ENCODE measurements at regions not wholly inside any gene's neighbourhood (a gene's known extent, or its start where the extent isn't known, plus 50 kb on each side); places are given as distances from the start of the nearest gene placed in this dataset.
"Not testable (repeated sequence)": the region's sequence is repeated elsewhere in the genome, so short reads cannot be mapped to it uniquely, and the experiment has no call there.

GRCh38 chr11:71158936-71159335 is 93.4 kb downstream of the SHANK2 start:
- no peak overlapping the region for H3K23ac ChIP-seq (ENCODE audit: low read length in 2 of 2)
- H3K4me3 ChIP-seq (ENCODE audit: insufficient read depth in 1 of 2, low read depth in 1 of 2, low read length in 2 of 2) = no peak overlapping the region
- no peak overlapping the region for H4K8ac ChIP-seq (ENCODE audit: low read length)
- no peak overlapping the region for H3K14ac ChIP-seq (ENCODE audit: low read length in 2 of 2)
- no peak overlapping the region for H3K4ac ChIP-seq (ENCODE audit: low read depth in 1 of 2, low read length in 2 of 2)
- H2AK5ac ChIP-seq (ENCODE audit: low read length, severe bottlenecking) = no peak overlapping the region
- H3K36me3 ChIP-seq (ENCODE audit: control insufficient read depth in 1 of 2, insufficient read depth in 2 of 2, low read depth in 1 of 2, low read length in 2 of 2) = no peaks in the 10 kb centered on the region
- H3K9ac ChIP-seq (ENCODE audit: low read length) = no peak overlapping the region
- H3K4me1 ChIP-seq (ENCODE audit: control insufficient read depth, insufficient read depth, low read depth, low read length) = peaks cover 3% of the 10 kb centered on the region
- peaks cover 6% of the 10 kb centered on the region for H3K9me3 ChIP-seq (ENCODE audit: control insufficient read depth, low read length)
- H2BK120ac ChIP-seq (ENCODE audit: low read depth, low read length) = no peak overlapping the region
- no peak overlapping the region for H2AFZ ChIP-seq (ENCODE audit: low read depth, low read length)
- no peak overlapping the region for H3K27ac ChIP-seq (ENCODE audit: low read length, poor library complexity, severe bottlenecking)
- H3K27me3 ChIP-seq (ENCODE audit: control insufficient read depth in 1 of 2, insufficient read depth in 1 of 2, low read length in 2 of 2) = no peaks in the 10 kb centered on the region
- no peak overlapping the region for H2BK15ac ChIP-seq (ENCODE audit: low read depth, poor library complexity, severe bottlenecking)
- no peak overlapping the region for H2BK5ac ChIP-seq (ENCODE audit: low read depth, low read length, poor library complexity, severe bottlenecking)
- no peak overlapping the region for H3K18ac ChIP-seq (ENCODE audit: low read depth in 1 of 2, low read length in 2 of 2)
- no peak for DNase-seq
- WGBS = 74% methylated on average over 3 of the region's 4 CpGs
- no peak overlapping the region for H3K4me2 ChIP-seq (ENCODE audit: low read length, poor library complexity, severe bottlenecking)
- H4K91ac ChIP-seq (ENCODE audit: low read length) = no peak overlapping the region
- peaks cover 5% of the 10 kb centered on the region for H3K79me1 ChIP-seq (replicated peaks; ENCODE audit: low read length, poor library complexity, severe bottlenecking)
- H2BK12ac ChIP-seq (ENCODE audit: low read length in 2 of 2) = no peak overlapping the region

GRCh38 chr11:71157676-71158075 is 94.7 kb downstream of the SHANK2 start:
- not testable (repeated sequence) for H2AK5ac ChIP-seq (ENCODE audit: low read length, severe bottlenecking); H3K23ac ChIP-seq (ENCODE audit: low read length in 2 of 2); H3K18ac ChIP-seq (ENCODE audit: low read depth in 1 of 2, low read length in 2 of 2); H2BK5ac ChIP-seq (ENCODE audit: low read depth, low read length, poor library complexity, severe bottlenecking); H3K4ac ChIP-seq (ENCODE audit: low read depth in 1 of 2, low read length in 2 of 2); H3K4me2 ChIP-seq (ENCODE audit: low read length, poor library complexity, severe bottlenecking); H3K36me3 ChIP-seq (ENCODE audit: control insufficient read depth in 1 of 2, insufficient read depth in 2 of 2, low read depth in 1 of 2, low read length in 2 of 2); H3K4me3 ChIP-seq (ENCODE audit: insufficient read depth in 1 of 2, low read depth in 1 of 2, low read length in 2 of 2); DNase-seq; H2AFZ ChIP-seq (ENCODE audit: low read depth, low read length); H3K27me3 ChIP-seq (ENCODE audit: control insufficient read depth in 1 of 2, insufficient read depth in 1 of 2, low read length in 2 of 2); H2BK12ac ChIP-seq (ENCODE audit: low read length in 2 of 2); H3K4me1 ChIP-seq (ENCODE audit: control insufficient read depth, insufficient read depth, low read depth, low read length); H3K9me3 ChIP-seq (ENCODE audit: control insufficient read depth, low read length); H4K91ac ChIP-seq (ENCODE audit: low read length); H2BK120ac ChIP-seq (ENCODE audit: low read depth, low read length); H3K27ac ChIP-seq (ENCODE audit: low read length, poor library complexity, severe bottlenecking); H3K79me1 ChIP-seq (replicated peaks; ENCODE audit: low read length, poor library complexity, severe bottlenecking); H3K9ac ChIP-seq (ENCODE audit: low read length); H4K8ac ChIP-seq (ENCODE audit: low read length); H3K14ac ChIP-seq (ENCODE audit: low read length in 2 of 2); H2BK15ac ChIP-seq (ENCODE audit: low read depth, poor library complexity, severe bottlenecking)
- WGBS = 76% methylated on average over 3 of the region's 5 CpGs

GRCh38 chr11:71156301-71156700 is 96.1 kb downstream of the SHANK2 start:
- Histone ChIP-seq H3K23ac (ENCODE audit: low read length in 2 of 2) (no peak overlapping the region), H3K36me3 (ENCODE audit: control insufficient read depth in 1 of 2, insufficient read depth in 2 of 2, low read depth in 1 of 2, low read length in 2 of 2) (peaks cover 0 to 3% of the 10 kb centered on the region in 2 experiments), H2BK12ac (ENCODE audit: low read length in 2 of 2) (no peak overlapping the region), H3K14ac (ENCODE audit: low read length in 2 of 2) (no peak overlapping the region), H3K4me3 (ENCODE audit: insufficient read depth in 1 of 2, low read depth in 1 of 2, low read length in 2 of 2) (no peak overlapping the region), H3K9ac (ENCODE audit: low read length) (no peak overlapping the region), H3K27me3 (ENCODE audit: control insufficient read depth in 1 of 2, insufficient read depth in 1 of 2, low read length in 2 of 2) (no peaks in the 10 kb centered on the region), H3K4me1 (ENCODE audit: control insufficient read depth, insufficient read depth, low read depth, low read length) (peaks cover 12% of the 10 kb centered on the region), H4K91ac (ENCODE audit: low read length) (no peak overlapping the region), H3K18ac (ENCODE audit: low read depth in 1 of 2, low read length in 2 of 2) (no peak overlapping the region), H3K4me2 (ENCODE audit: low read length, poor library complexity, severe bottlenecking) (no peak overlapping the region), H3K9me3 (ENCODE audit: control insufficient read depth, low read length) (no peaks in the 10 kb centered on the region), H3K79me1 (replicated peaks; ENCODE audit: low read length, poor library complexity, severe bottlenecking) (peaks cover 6% of the 10 kb centered on the region), H2BK120ac (ENCODE audit: low read depth, low read length) (no peak overlapping the region), H2BK5ac (ENCODE audit: low read depth, low read length, poor library complexity, severe bottlenecking) (no peak overlapping the region), H4K8ac (ENCODE audit: low read length) (no peak overlapping the region), H2AFZ (ENCODE audit: low read depth, low read length) (no peak overlapping the region), H2BK15ac (ENCODE audit: low read depth, poor library complexity, severe bottlenecking) (no peak overlapping the region), H2AK5ac (ENCODE audit: low read length, severe bottlenecking) (no peak overlapping the region), H3K4ac (ENCODE audit: low read depth in 1 of 2, low read length in 2 of 2) (no peak overlapping the region), H3K27ac (ENCODE audit: low read length, poor library complexity, severe bottlenecking) (no peak overlapping the region)
- no peak for DNase-seq
- WGBS = 84% methylated on average over 6 of the region's 6 CpGs

GRCh38 chr11:71155846-71156245 is 96.5 kb downstream of the SHANK2 start:
- H3K36me3 ChIP-seq (ENCODE audit: control insufficient read depth in 1 of 2, insufficient read depth in 2 of 2, low read depth in 1 of 2, low read length in 2 of 2) = peaks cover 0 to 5% of the 10 kb centered on the region in 2 experiments
- H3K9me3 ChIP-seq (ENCODE audit: control insufficient read depth, low read length) = no peaks in the 10 kb centered on the region
- DNase-seq = no peak
- peaks cover 12% of the 10 kb centered on the region for H3K4me1 ChIP-seq (ENCODE audit: control insufficient read depth, insufficient read depth, low read depth, low read length)
- no peak overlapping the region for H2AFZ ChIP-seq (ENCODE audit: low read depth, low read length)
- H2AK5ac ChIP-seq (ENCODE audit: low read length, severe bottlenecking) = no peak overlapping the region
- no peak overlapping the region for H2BK5ac ChIP-seq (ENCODE audit: low read depth, low read length, poor library complexity, severe bottlenecking)
- H3K4ac ChIP-seq (ENCODE audit: low read depth in 1 of 2, low read length in 2 of 2) = no peak overlapping the region
- no peak overlapping the region for H3K14ac ChIP-seq (ENCODE audit: low read length in 2 of 2)
- no peak overlapping the region for H3K23ac ChIP-seq (ENCODE audit: low read length in 2 of 2)
- H3K9ac ChIP-seq (ENCODE audit: low read length) = no peak overlapping the region
- no peak overlapping the region for H3K27ac ChIP-seq (ENCODE audit: low read length, poor library complexity, severe bottlenecking)
- H4K8ac ChIP-seq (ENCODE audit: low read length) = peak overlapping the region; percentile 35
- H3K79me1 ChIP-seq (replicated peaks; ENCODE audit: low read length, poor library complexity, severe bottlenecking) = peaks cover 8% of the 10 kb centered on the region
- WGBS = 95% methylated on average over 8 of the region's 8 CpGs
- no peak overlapping the region for H3K18ac ChIP-seq (ENCODE audit: low read depth in 1 of 2, low read length in 2 of 2)
- no peak overlapping the region for H2BK120ac ChIP-seq (ENCODE audit: low read depth, low read length)
- H3K4me2 ChIP-seq (ENCODE audit: low read length, poor library complexity, severe bottlenecking) = no peak overlapping the region
- H4K91ac ChIP-seq (ENCODE audit: low read length) = no peak overlapping the region
- no peak overlapping the region for H2BK15ac ChIP-seq (ENCODE audit: low read depth, poor library complexity, severe bottlenecking)
- H3K4me3 ChIP-seq (ENCODE audit: insufficient read depth in 1 of 2, low read depth in 1 of 2, low read length in 2 of 2) = no peak overlapping the region
- no peaks in the 10 kb centered on the region for H3K27me3 ChIP-seq (ENCODE audit: control insufficient read depth in 1 of 2, insufficient read depth in 1 of 2, low read length in 2 of 2)
- no peak overlapping the region for H2BK12ac ChIP-seq (ENCODE audit: low read length in 2 of 2)
